ENCODE measurements at regions not wholly inside any gene's neighbourhood (a gene's known extent, or its start where the extent isn't known, plus 50 kb on each side); places are given as distances from the start of the nearest gene placed in this dataset.

GRCh38 chr2:226208726-226209125, 590.9 kb downstream of the IRS1 start:
- Mint-ChIP-seq H3K4me1 (peaks cover 26% of the 10 kb centered on the region), H3K27me3 (ENCODE audit: low read depth) (no peaks in the 10 kb centered on the region), H3K27ac (ENCODE audit: unreplicated experiment) (no peak overlapping the region), H3K36me3 (ENCODE audit: low read depth) (no peaks in the 10 kb centered on the region), H3K9me3 (peaks cover 2% of the 10 kb centered on the region), H3K4me3 (no peak overlapping the region)
- TF ChIP-seq, protein P1, sequence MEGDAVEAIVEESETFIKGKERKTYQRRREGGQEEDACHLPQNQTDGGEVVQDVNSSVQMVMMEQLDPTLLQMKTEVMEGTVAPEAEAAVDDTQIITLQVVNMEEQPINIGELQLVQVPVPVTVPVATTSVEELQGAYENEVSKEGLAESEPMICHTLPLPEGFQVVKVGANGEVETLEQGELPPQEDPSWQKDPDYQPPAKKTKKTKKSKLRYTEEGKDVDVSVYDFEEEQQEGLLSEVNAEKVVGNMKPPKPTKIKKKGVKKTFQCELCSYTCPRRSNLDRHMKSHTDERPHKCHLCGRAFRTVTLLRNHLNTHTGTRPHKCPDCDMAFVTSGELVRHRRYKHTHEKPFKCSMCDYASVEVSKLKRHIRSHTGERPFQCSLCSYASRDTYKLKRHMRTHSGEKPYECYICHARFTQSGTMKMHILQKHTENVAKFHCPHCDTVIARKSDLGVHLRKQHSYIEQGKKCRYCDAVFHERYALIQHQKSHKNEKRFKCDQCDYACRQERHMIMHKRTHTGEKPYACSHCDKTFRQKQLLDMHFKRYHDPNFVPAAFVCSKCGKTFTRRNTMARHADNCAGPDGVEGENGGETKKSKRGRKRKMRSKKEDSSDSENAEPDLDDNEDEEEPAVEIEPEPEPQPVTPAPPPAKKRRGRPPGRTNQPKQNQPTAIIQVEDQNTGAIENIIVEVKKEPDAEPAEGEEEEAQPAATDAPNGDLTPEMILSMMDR (conservative IDR thresholded peaks at IDR 0.05): no peak
- no peak for DNase-seq (ENCODE audit: low read depth, low spot score)

- no peak for DNase-seq (ENCODE audit: low read depth, low spot score)
- peaks cover 2% of the 10 kb centered on the region for H3K9me3 Mint-ChIP-seq
- peaks cover 26% of the 10 kb centered on the region for H3K4me1 Mint-ChIP-seq
- H3K4me3 Mint-ChIP-seq: no peak overlapping the region
- H3K27me3 Mint-ChIP-seq (ENCODE audit: low read depth): no peaks in the 10 kb centered on the region
- TF ChIP-seq, protein P1 (conservative IDR thresholded peaks at IDR 0.05): no peak
- H3K36me3 Mint-ChIP-seq (ENCODE audit: low read depth): no peaks in the 10 kb centered on the region
- peak overlapping the region; percentile 92 for H3K27ac Mint-ChIP-seq (ENCODE audit: unreplicated experiment)
These were observed 591.9 kb downstream of the IRS1 start for GRCh38 chr2:226207671-226208070.

- Mint-ChIP-seq H3K27ac (ENCODE audit: unreplicated experiment) (no peak overlapping the region), H3K4me3 (no peak overlapping the region), H3K4me1 (peaks cover 16% of the 10 kb centered on the region), H3K9me3 (peaks cover 3% of the 10 kb centered on the region), H3K27me3 (ENCODE audit: low read depth) (no peaks in the 10 kb centered on the region), H3K36me3 (ENCODE audit: low read depth) (peaks cover 3% of the 10 kb centered on the region)
- no peak for DNase-seq (ENCODE audit: low read depth, low spot score)
- TF ChIP-seq, protein P1 (conservative IDR thresholded peaks at IDR 0.05): no peak
These were observed 600.1 kb downstream of the IRS1 start for GRCh38 chr2:226199555-226199954.

DNA sequence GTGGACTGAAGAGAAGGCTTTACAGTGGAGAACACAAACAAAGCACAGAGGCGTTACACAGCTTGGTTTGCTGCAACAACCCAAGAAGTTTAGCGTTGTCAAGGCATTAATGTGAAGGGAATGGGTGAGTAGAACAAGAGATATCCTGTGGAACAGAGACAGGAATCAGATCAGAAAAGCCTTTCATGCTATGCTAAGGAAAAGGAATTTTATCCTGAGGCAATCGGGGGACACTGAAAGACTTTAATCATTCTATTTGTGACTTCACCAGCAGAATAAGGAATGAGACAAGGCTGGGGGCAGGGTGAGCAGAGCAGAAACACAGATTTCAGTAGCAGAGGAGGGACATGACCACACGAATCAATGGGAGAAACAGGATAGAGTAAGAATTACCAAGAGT, 600.7 kb downstream of the IRS1 start:
- DNase-seq (ENCODE audit: low read depth, low spot score): no peak
- H3K36me3 Mint-ChIP-seq (ENCODE audit: low read depth): peaks cover 3% of the 10 kb centered on the region
- no peak overlapping the region for H3K4me3 Mint-ChIP-seq
- TF ChIP-seq, protein P1 (conservative IDR thresholded peaks at IDR 0.05): no peak
- peaks cover 4% of the 10 kb centered on the region for H3K9me3 Mint-ChIP-seq
- H3K27me3 Mint-ChIP-seq (ENCODE audit: low read depth): no peaks in the 10 kb centered on the region
- H3K4me1 Mint-ChIP-seq: peaks cover 14% of the 10 kb centered on the region
- no peak overlapping the region for H3K27ac Mint-ChIP-seq (ENCODE audit: unreplicated experiment)

DNA sequence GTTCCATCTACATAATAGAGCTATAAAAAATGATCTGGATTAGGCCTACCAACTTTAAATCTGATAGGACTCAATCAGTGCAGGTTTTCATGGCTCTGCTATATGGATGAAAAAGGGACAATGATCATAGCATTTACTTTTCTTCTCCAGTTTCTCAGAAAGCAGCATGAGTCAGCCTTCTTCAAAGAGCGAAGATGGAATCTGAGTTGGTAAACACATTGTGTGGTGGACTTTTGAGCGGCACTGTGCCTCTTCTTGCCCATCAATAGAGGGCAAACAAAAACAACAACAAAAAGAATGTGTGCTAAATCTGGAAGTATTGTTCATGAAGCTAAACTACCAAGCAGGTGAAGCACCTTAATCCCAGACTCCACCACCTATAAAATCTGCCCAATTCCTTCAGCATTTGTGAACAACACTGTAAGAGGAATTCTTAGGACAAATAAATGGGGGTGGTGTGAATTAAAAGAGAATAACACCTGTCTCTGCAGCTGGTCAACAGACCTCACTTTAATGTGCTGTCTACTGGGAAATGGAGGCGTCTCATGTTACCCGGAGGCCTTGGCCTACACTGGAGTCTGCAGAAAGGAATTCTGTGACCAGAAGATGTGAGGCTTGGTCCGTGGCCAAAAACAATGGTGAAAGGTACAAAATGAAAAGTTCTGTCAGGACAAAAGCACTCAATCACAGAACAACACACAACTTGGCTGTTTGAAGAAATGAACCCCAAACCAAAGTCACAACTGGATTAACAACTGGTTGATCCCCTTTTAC, 609.0 kb downstream of the IRS1 start:
- TF ChIP-seq, protein P1 (conservative IDR thresholded peaks at IDR 0.05): no peak
- Mint-ChIP-seq H3K27ac (ENCODE audit: unreplicated experiment) (no peak overlapping the region), H3K9me3 (peaks cover 10% of the 10 kb centered on the region), H3K4me3 (no peak overlapping the region), H3K27me3 (ENCODE audit: low read depth) (no peaks in the 10 kb centered on the region), H3K36me3 (ENCODE audit: low read depth) (no peaks in the 10 kb centered on the region), H3K4me1 (peaks cover 24% of the 10 kb centered on the region)
- DNase-seq (ENCODE audit: low read depth, low spot score): no peak
